K562 (cell line): ENCODE measurements at regions not wholly inside any gene's neighbourhood (a gene's known extent, or its start where the extent isn't known, plus 50 kb on each side); places are given as distances from the start of the nearest gene placed in this dataset.

ENCODE experiments used
- RAD21 ChIP-seq, 2 experiments: fragments of 250-450 bp in 1 of 2; fragments of 450-650 bp in 1 of 2; sonication (Bioruptor Pico) in 1 of 2; formaldehyde crosslinking in 1 of 2; IDR thresholded peaks in 1 of 2; conservative IDR thresholded peaks in 1 of 2; 2 replicates each; pipeline versions ENCODE4 v1.4.0 to v1.8.0; 2020 to 2022; ENCODE audit warnings: mild to moderate bottlenecking in 2 of 2, moderate library complexity in 1 of 2
- SAP30 ChIP-seq: fragments of 200-600 bp; sonication (generic); IDR thresholded peaks from 2 replicates; pipeline ENCODE4 v1.6.1; 2012; ENCODE audit warnings: borderline replicate concordance, low read depth, mild to moderate bottlenecking, moderate library complexity, low read length, control low read depth, inconsistent platforms; ENCODE audit not compliant: insufficient read depth, poor library complexity, severe bottlenecking

DNA sequence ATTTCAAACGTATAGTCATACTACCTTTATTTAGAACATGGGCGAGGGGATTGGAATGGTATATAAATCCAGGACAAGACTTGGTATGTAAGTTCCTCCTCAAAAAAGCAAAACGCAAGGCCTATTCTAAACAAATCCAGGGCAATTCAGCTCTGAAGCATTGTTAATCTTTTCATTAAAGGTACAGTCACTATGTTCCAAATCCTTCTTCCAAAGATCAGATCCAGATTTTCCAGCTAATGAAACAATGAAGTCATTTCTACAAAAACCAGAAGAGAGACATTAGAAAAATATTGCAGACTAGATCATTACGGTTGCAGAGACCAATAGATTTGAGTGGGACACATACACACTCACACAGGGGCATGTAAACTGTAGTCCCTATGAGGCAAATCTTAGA, 116.1 kb upstream of the BNC2 start:
- TF ChIP-seq RAD21 (CRISPR knock-in tag; conservative IDR thresholded peaks at IDR 0.05 in 1 of 2, IDR thresholded peaks at IDR 0.05 in 1 of 2) (no peak), SAP30 (no peak)
